ENCODE measurements at regions not wholly inside any gene's neighbourhood (a gene's known extent, or its start where the extent isn't known, plus 50 kb on each side); places are given as distances from the start of the nearest gene placed in this dataset.
"Not testable (repeated sequence)": the region's sequence is repeated elsewhere in the genome, so short reads cannot be mapped to it uniquely, and the experiment has no call there.

DNA sequence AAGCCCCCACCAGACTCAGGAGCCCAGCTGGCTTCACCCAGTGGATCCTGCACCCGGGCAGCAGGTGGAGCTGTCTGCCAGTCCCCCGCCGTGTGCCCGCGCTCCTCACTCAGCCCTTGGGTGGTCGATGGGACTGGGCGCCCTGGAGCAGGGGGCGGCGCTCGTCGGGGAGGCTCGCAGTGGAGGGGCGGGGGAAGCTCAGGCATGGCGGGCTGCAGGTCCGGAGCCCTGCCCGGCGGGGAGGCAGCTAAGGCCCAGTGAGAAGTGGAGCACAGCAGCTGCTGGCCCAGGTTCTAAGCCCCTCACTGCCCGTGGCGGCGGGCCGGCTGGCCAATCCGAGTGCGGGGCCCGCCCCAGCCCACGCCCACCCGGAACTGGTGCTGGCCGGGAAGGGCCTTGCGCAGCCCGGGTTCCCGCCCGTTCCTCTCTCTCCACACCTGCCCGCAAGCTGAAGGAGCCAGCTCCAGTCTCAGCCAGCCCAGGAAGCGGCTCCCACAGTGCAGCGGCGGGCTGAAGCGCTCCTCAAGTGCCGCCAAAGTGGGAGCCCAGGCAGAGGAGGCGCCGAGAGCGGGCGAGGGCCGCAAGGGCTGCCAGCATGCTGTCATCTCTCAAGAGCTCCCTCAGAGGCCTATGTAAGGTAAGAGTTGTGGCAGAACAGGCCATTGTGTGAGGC is 1307.8 kb upstream of the TMEFF2 start:
- DNase-seq, result no peak

DNA sequence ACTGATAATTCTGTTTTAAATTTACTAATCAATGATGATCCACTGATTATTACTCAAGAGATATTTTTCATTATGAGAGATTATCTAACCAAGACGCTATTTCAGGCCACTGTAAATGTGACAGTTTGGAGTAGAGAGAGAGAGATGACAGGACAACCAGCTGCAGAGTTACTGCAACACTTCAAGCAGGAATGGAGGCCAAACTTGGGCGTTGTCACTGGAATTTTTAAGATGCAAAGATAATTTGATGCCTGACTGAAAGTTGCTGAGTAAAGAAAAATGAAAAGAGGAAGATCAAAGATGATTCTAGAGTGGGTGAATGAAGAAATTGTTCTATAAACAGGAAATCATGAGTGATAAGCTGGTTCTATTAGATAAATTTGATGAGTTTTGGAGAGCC is 1302.1 kb upstream of the TMEFF2 start:
- DNase-seq, result no peak

DNA sequence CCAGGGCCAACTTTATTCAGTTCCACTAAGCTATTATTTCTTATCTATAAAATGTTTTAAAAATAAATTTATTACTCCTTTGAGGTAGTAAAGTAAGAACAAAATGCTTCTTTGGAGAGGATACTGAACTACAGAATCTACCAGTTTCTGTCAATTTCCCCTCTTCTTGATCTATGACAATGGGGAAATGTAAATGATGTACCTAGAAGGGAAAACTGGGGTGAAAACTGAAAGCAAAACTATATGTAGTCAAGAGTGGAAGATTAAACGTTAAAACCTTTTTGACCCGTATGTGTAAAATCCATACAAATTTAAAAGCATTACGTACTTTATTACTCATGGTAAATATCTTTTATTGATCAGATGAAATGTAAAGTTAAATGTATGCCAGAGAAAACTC is 1287.8 kb upstream of the TMEFF2 start:
- DNase-seq, result no peak

DNA sequence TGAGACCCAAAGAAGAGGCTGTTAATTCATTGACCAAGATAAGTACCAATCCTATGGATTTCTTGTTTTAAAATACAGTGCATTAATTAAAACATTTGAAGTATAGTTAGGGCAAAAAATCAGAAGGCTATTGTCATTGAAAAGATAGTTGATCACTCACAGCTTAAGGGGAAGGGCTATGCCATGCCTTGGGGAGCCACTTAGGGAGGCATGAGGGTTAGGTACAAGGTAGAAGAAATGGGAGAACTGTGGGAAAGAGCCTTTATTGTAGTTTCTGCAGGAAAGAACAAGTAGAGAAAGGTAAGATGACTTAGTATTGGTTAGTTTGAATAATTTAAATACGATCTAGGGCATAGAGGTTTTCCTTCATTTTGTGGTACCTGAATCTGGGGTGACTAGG is 1285.5 kb upstream of the TMEFF2 start:
- DNase-seq, result no peak

DNA sequence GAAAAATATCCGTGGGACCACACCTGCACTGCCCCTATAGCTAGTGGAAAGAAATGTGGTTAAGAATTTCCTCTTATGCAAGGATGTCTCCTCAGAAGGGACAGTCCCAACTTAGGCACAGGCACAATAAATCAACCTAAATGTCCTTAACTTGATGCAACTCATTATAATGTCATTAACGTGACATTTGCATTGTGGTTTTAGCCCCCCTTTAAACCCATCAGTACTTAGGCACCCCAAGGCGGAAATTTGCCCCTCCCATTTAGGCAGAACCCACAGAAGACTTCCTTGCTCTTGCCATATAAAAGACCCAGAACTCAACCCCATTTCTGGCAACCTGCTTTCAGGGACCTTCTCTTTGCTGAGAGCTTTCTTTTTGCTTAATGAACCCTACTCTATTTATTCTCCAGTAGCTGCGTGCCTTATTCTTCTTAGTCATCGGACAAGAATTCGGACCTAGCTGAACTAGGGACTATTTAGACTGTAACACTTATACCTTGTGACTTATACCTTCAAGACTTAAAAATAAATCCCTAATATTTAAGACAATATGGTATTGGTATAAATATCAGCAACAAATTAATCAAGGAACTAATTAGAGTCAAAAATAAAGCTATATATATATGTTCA is 1281.6 kb upstream of the TMEFF2 start:
- DNase-seq, result no peak

DNA sequence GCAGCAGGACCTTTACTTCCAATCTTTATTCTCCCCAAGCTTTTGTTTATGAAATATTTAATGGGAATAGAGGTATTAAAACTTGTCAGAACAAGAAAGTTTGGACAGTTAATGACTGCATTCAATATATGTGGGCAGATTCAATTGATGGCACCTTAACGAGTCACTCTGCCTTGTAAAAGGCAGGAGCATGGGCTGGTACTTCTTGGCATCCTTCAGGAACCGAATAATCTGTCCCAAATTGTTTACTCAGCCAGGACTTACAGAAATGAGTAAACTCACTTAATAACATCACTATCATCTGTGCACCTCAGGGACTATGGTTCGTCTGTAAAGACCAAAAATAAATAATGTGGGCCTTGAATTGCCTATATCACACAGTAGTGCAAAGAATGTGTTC is 1280.3 kb upstream of the TMEFF2 start:
- DNase-seq, result no peak

DNA sequence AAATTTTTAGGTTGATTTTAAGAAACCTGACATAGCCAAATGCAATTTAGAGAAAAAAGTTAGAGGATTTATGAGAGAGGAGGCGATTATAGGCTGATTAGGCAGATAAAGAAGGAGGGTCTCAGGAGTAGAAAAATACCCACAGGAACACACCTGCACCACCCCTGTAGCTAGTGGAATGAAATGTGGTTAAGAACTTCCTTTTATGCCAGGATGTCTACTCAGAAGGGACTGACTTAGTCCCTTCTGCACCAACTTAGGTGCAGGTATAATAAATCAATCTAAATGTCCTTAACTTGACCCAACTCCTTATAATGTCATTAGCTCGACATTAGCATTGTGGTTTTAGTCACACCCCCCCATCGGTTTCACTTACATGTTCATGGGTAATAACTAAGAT is 1274.5 kb upstream of the TMEFF2 start:
- no peak for DNase-seq

DNA sequence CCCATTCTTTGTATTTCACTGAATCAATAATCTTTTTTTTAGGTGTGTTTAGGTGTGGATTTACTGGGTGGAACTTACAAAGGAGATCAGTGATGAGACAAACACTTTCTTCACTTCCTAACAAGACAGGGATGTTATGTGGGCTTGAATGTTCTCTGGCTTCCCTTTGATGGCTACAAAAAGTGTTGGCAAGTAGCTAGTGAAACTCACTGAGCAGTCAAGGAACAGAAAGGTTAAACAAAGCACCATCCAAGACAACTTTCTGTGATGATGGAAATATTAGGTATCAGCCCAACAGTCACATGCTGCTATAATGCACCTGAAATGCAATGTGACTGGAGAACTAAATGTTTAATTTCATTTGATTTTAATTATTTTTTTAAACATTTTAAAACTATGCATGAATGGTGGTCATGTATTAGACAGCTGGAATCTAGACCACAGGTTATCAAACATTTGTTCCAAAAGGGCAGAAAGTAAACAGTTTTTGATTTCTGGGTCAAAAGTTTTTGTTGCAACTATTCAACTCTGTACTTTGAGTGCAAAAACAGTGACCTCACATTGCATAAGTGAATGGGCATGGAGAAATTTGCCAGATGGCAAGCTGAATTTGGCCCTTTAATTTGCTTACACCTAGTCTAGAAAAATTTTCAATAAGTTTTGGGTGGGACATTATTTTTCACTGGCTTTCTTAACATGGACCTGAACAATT is 1272.7 kb upstream of the TMEFF2 start:
- no peak for DNase-seq

DNA sequence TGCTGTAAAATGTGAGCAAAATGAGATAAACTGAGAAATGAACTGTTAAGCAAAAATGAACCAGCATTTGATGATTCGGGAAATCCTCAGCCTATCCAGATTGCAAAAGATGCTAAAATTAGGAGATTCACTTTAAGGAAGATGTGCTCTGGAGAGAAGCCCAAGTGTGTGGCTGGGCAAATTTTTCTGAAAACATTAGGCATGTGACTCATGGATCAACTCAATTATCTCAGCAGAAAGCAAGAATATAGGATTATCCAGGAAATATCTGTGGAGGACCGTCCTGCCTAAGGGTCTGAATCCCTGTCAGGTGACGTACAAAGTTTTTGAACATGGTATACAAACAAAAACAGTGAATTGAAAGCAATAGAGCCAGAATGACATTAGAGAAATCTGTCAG is 1268.3 kb upstream of the TMEFF2 start:
- no peak for DNase-seq

DNA sequence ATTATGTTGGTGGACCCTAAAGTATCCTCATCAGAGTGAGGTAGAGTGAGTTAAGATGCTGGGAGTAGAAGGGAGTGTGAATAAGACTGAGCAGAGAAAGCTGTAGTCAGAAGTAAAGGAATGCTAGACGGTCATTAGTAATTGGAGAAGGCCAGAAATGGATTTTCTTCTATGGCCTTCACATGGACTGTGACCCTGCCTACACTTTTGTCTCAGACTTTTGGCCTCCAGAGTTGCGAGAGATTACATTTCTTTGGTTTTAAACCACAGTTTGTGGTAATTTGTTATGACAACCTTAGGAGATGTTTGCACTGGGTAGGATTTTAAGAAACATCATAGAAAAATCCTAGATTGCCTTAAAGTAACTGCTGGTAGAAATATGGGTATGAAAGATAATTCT is 1267.7 kb upstream of the TMEFF2 start:
- no peak for DNase-seq

DNA sequence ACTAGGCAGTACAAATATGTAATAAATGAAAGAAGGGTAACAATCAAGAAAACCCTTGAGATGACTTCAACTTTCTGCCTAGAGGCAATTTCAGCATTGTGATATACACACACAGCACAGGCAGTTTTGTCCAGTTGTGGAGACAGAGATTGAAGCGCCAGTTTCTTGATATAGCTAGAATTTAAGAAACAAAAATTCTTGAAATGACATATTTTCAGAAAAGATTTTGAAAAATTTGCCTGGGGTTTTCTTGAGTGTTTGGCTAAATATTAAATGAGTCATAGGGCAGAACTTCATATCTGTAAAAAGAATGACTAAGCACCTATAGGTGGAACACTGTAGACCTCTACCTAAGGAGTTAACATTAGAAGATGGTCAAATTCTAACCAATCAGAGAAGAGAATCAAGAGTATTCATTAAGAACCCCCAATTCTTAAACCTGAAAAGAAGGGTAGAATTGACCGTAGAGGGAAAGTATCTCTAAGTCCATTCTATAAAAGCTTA is 1266.8 kb upstream of the TMEFF2 start:
- DNase-seq, result no peak

DNA sequence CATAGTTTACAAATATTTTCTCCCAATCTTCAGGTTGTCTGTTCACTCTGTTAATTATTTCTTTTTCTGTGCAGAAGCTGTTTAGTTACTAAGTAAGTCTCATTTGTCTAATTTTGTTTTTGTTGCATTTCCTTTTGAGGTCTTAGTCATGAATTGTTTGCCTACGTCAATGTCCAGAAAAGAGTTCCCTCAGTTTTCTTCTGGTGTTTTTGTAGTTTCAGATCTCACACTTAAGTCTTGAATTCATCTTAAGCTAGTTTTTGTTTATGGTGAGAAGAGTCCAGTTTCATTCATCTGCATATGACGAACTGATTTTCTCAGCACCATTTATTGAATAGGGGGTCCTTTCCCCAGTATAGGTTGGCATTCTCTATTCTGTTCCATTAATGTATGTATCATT is 1252.2 kb upstream of the TMEFF2 start:
- DNase-seq, result no peak

DNA sequence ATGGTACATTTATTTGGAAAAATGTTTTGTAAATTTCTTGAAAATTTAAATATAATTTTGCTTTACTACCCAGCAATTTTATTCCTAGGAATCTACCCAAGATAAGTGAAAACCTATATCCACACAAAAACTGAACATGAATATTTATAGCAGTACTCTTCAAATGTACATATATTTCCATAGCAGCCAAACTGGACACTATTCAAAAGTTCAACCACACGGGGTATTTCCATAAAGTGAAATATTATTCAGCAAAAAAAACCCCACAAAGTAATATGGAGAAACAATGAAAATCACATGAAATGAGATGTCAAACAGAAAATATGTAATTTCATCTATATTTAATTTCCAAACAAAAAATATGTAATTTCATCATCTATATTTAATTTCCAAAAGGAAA is 1247.6 kb upstream of the TMEFF2 start:
- no peak for DNase-seq

DNA sequence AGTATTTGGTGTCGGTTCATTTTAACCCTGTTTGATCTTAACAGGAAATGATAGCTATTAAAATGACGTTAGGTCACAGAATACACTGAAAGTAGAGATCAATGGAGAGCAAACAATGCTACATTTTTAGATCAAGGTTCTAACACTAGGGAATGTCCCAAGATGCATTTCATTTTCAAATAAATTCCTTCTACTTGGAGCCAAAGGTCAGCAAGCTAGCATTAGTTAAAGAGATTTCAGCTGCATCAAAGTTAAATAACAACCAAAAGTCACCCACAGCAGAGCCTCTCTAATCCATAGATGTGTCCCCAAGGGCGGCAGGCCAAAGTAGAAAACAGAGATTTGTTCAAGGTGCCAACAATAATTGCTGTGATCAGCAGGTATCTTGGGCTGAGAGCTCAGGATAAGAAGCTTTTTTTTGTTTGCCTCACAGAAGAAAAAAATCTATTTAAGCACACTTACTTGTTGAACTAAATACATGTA is 1233.6 kb upstream of the TMEFF2 start:
- no peak for DNase-seq

DNA sequence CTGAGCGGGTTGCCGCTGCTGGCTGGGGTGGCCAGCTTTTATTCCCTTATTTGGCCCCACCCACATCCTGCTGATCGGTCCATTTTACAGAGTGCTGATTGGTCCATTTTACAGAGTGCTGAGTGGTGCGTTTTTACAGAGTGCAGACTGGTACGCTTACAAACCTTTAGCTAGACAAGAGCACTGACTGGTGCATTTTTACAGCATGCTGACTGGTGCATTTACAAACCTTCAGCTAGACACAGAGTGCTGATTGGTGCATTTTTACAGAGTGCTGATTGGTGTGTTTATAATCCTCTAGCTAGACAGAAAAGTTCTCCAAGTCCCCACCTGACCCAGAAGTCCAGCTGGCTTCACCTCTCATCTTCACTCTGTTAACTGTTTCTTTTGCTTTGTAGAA is 1217.6 kb upstream of the TMEFF2 start:
- DNase-seq, result not testable (repeated sequence)

DNA sequence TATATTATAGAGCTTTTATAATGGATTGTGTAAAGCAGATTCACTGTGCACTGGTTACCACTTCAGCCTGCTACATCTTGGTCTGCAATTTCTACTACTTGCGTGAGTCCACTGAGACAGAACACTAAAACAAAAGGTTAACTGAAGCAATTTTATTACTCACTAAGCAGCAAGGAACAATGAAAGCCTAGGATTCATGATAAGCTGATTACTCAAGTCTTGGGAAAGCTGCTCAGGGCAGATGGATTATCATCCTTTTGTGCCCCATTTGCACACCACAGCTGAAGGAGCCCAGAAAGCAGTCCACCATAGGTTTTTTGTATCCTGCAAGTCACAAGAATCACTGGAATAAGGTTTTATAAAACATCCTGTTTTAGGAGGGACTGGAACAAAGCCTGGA is 1215.2 kb upstream of the TMEFF2 start:
- DNase-seq, result no peak

DNA sequence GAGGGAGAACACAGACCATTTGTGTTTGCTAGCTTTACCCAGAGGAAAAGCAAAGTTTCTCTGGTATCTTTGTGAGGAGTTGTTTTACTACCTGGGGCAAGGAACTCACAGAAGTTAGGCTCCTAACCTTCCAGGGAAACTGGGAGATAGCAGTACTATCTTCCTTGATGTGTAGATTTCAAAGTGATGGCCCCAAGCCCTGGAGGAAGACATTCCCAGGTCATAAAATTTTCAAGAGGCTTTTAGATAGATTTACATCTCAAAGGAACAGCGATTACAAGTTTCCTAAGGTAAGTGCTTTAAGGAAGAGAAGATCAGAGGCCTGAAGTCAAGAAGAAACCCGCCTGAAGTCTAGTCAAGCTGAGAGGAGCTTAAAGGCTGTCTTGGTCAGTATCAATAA is 1187.8 kb upstream of the TMEFF2 start:
- DNase-seq, result no peak

DNA sequence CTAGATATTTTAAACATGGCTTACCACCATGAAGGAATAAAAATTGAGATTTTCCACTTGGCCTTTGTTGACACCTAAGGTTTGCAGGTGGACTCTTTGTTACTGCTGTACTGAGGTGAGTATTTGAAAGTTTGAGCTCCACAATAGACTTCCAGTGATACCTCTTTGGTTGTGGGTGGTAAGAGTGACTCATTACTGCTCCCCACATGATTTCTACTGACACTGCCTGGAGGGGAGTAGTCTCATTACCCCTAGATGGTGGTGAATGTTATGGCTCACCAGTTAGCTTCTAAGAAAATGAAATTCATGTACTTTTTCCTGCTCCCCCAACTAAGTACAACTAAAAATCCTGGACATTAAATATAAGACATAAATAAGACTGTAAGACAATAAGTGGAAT is 1183.1 kb upstream of the TMEFF2 start:
- peak; percentile 1 for DNase-seq

DNA sequence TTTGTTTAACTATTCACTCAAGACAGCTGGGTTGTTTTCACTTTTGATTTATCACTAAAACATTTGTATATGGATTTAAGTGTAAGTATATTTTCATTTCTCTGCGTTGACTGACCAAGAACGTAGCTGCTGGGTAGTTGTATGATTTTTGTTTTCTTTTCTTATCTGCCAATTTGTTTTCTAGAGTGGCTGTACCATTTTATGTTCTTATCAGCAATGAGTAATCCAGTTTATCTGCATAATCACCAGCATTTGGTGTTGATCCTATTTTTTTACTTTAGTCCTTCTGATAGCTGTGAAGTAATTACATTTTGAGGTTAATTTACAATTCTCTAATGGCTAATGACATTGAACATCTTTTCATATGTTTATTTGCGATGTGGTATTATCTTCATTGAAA is 1178.4 kb upstream of the TMEFF2 start:
- DNase-seq, result no peak

DNA sequence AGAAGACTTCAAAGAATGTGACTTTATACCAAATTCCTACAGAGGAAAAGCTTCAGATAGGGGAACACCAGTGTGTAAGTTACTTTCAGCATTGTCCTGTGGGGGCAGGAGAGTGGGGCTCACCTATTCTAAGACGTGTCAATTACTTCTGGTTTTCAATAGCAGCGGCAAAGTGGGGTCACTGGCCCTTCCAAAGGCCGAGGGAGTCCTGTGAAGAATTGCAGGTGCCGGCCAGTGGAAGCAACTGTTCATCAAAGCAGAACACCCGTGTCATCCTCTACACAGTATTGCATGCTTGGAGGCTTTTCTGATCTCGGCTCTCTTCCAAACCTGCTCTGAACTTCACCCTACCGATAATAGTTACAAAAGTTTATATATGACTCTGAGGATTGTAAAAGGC is 1176.5 kb upstream of the TMEFF2 start:
- no peak for DNase-seq

DNA sequence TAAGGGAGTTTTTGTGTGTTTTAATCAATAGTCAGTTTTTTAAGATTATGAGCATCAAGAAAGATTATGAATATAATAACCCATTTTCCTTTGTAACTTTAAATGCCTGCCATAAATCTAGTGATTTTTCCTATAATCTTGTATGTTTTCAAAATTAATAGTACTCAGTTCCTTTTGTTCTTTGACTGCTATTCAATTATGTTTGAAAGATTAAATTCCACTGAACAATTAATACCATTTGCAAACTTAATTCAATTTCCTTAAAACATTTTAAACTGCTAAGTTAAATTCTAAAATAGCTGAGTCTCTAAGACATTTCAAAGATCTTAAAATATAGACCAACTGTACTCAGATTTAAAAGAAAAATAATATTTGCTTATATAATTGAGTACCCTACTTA is 1173.9 kb upstream of the TMEFF2 start:
- no peak for DNase-seq

DNA sequence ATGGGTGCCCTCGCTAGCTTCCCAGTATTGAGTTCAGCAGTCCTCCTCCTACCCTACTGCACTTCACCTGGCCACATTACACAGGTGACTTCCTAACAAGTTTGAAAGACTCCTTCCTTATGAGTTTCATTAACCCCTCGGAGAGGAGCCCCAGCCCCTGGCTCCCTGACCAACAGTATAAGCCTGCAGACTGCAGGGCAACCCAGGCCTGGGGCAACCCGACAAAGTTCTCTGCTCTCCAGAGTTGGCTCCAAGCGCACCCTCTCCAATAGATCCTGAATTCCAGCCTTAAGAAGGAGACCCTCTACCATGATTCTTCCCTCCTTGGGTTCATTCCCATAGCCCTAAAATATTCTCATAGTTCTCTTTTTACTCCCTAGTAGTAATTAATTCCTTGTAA is 1162.8 kb upstream of the TMEFF2 start:
- DNase-seq, result no peak

DNA sequence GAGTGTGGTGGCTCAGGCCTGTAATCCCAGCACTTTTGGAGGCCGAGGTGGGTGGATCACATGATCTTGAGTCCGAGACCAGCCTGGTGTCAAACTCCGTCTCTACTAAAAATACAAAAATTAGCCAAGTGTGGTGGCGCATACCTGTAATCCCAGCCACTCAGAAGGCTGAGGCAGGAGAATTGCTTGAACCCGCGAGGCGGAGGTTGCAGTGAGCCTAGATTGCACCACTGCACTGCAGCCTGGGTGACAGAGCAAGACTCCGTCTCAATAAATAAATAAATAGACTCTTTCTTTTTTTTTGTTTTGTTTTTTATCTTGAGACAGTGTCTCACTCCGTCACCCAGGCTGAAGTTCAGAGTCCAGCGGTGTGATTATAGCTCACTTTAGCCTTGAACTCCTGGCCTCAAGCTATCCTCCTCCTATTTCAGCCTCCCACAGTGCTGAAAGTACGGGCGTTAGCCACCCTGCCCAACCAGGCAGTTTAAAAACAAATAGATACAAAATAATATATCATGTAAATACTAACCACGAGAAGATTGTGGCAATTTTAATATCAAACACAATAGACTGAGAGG is 1158.0 kb upstream of the TMEFF2 start:
- not testable (repeated sequence) for DNase-seq

DNA sequence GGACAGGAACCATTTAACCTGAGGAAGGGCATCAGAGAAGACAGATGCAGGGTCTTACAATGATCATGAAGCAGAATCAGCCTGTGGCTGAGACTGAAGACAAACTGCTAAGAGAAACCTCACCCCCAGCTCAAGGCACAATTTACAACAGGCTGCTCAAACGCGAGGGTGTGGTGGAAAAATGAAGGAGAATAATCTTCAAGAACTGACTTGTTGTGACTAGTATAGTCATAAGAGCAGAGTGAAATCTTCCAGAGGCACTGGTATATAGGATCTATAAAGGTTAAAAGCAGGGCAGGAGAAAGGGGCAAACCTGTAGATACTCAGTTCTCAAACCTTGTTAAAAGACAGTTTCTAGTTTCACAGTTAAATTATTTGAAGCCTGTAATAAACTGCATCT is 1155.8 kb upstream of the TMEFF2 start:
- no peak for DNase-seq

Data from activated CD4-positive, alpha-beta T cell treated with anti-CD3 and anti-CD28 coated beads, Interleukin-10, Interleukin-2, amounts not matched to agents 100 ng/mL and 50 ng/mL, durations not matched to agents 16 hours and 8 hours (primary cell).